Urinary bladder (tissue), 3 donors: ENCODE measurements at regions not wholly inside any gene's neighbourhood (a gene's known extent, or its start where the extent isn't known, plus 50 kb on each side); places are given as distances from the start of the nearest gene placed in this dataset.

ENCODE experiments used
- DNase-seq: peaks from one replicate; pipeline ENCODE4 v3.0.0-alpha.2; 2015; ENCODE audit errors: extremely low spot score
- H3K27ac ChIP-seq: one replicate; pipeline ENCODE4 v1.5.1; 2013; ENCODE audit warnings: low read depth, mild to moderate bottlenecking, moderate library complexity
- H3K36me3 ChIP-seq: one replicate; pipeline ENCODE4 v1.6.1; 2013; ENCODE audit warnings: mild to moderate bottlenecking, moderate library complexity; ENCODE audit not compliant: insufficient read depth
- H3K4me1 ChIP-seq: one replicate; pipeline ENCODE4 v1.6.1; 2013; ENCODE audit warnings: mild to moderate bottlenecking, moderate library complexity; ENCODE audit not compliant: insufficient read depth
- H3K4me3 ChIP-seq: one replicate; pipeline ENCODE4 v1.5.1; 2013; ENCODE audit warnings: low read depth, low read length
- WGBS: extraction: QIAGEN DNeasy Blood & Tissue Kit; methylation state at CpG from one replicate; pipeline ENCODE4 v1.1.7; 2013; 5-methylcytosine and 5-hydroxymethylcytosine counted together
- donor health status: healthy with polysubstance abuse.
- donor health status: healthy.

DNA sequence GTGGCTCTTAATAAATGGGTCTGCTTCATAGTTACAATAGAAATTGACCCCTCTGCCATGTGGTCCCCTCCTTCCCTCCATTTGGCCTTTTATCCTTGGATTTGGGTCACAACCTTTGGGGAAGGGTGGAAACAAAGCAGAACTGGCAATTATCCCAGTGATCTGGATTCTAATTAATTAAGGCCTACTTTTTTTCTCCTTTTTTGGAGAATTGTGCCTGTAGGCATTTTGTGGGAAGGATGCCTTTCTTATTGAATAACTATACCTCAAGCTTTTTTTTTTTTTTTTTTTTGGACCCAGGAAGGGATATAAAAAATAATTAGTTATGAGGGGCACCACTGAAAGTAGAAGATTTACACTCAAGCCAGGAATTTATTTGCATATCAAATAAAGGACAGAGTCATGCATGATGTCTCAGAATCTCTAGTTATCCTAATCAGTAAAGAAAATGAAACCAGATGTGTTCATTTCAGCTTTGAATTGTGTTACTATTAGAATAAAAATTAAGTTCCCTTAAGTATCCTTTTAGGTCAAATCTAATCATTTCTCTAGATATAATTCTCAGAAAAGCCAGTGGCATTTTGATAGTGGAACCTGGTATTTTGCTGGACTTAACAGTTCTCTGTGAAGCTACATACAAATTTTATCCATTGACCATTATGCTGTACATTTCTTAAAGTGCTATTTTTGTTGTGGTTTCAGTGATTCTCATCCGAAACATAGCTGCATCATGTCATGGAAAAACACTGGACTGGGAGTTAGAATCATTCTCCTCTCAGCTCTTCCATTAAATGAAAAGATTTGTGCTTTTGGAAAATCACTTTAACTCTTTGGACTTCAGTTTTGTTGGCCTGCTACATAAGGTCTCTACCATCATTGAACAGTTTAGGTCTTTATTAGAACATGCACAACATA is 129.3 kb downstream of the KCNRG start:
- H3K27ac ChIP-seq, result no peak overlapping the region
- H3K4me1 ChIP-seq, result no peaks in the 10 kb centered on the region
- WGBS, result 76% methylated on average over 1 of the region's 1 CpG
- no peak for DNase-seq
- H3K36me3 ChIP-seq, result no peaks in the 10 kb centered on the region
- no peak overlapping the region for H3K4me3 ChIP-seq

- no peaks in the 10 kb centered on the region for H3K36me3 ChIP-seq
- H3K4me3 ChIP-seq, result no peak overlapping the region
- 73% methylated on average over 2 of the region's 2 CpGs for WGBS
- no peak overlapping the region for H3K27ac ChIP-seq
- DNase-seq, result no peak
- no peaks in the 10 kb centered on the region for H3K4me1 ChIP-seq
Observed at GRCh38 chr13:50149214-50149613, 134.0 kb downstream of the KCNRG start.

- Histone ChIP-seq H3K4me1 (no peaks in the 10 kb centered on the region), H3K4me3 (no peak overlapping the region), H3K27ac (no peak overlapping the region), H3K36me3 (no peaks in the 10 kb centered on the region)
- 89% methylated on average over 1 of the region's 1 CpG for WGBS
- no peak for DNase-seq
Observed at GRCh38 chr13:50149932-50150331, 134.7 kb downstream of the KCNRG start.

GRCh38 chr13:50152224-50152623 is 137.0 kb downstream of the KCNRG start:
- DNase-seq, result no peak
- 69% methylated on average over 3 of the region's 3 CpGs for WGBS
- Histone ChIP-seq H3K27ac (no peak overlapping the region), H3K4me1 (no peaks in the 10 kb centered on the region), H3K4me3 (no peak overlapping the region), H3K36me3 (no peaks in the 10 kb centered on the region)

DNA sequence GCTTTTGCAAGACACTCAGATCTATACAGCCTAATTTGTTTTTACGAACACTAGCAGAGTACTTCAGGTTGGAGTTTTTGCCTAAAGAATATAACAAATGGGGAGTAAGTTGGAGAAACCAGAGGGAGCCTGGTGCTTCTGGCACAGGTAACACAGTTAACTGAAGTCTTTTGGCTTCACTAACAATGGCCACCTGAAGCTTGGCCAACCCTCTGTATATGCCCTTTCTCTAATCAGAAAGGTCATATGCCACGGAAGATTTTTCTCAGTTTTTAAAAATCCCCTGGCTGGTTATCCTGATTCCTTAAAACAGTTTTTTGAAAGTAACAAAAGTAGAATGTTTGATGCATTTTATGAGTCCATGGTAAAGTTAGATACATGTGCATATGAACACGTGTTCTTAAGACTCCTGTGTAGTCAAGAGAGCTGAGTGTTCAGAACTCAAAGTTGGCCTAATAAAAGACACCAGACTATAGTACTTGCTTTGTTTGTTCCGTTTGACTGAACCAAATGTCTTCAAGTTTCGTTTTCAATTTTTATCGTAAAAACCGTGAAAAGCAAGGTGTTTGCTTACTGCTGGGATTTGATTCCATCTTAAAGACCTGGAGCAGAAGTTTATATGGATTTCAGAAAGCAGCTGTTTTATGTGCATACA is 137.5 kb downstream of the KCNRG start:
- Histone ChIP-seq H3K4me3 (no peak overlapping the region), H3K27ac (no peak overlapping the region), H3K36me3 (no peaks in the 10 kb centered on the region), H3K4me1 (no peaks in the 10 kb centered on the region)
- no peak for DNase-seq
- WGBS, result 77% methylated on average over 7 of the region's 7 CpGs

- no peak overlapping the region for H3K27ac ChIP-seq
- no peak for DNase-seq
Observed at GRCh38 chr13:50153401-50153800, 138.2 kb downstream of the KCNRG start.

GRCh38 chr13:50153876-50154275 is 138.6 kb downstream of the KCNRG start:
- DNase-seq, result no peak
- H3K27ac ChIP-seq, result no peak overlapping the region
- WGBS, result 80% methylated on average over 5 of the region's 5 CpGs
- no peak overlapping the region for H3K4me3 ChIP-seq
- no peaks in the 10 kb centered on the region for H3K36me3 ChIP-seq
- no peaks in the 10 kb centered on the region for H3K4me1 ChIP-seq

More at GRCh38 chr13:50153401-50153800, 138.2 kb downstream of the KCNRG start:
- Histone ChIP-seq H3K4me1 (no peaks in the 10 kb centered on the region), H3K36me3 (no peaks in the 10 kb centered on the region), H3K4me3 (no peak overlapping the region)
- WGBS, result 84% methylated on average over 2 of the region's 2 CpGs

- WGBS, result 97% methylated on average over 1 of the region's 1 CpG
- Histone ChIP-seq H3K4me3 (no peak overlapping the region), H3K27ac (no peak overlapping the region), H3K36me3 (no peaks in the 10 kb centered on the region), H3K4me1 (no peaks in the 10 kb centered on the region)
- no peak for DNase-seq
Observed at GRCh38 chr13:50154697-50155096, 139.5 kb downstream of the KCNRG start.

DNA sequence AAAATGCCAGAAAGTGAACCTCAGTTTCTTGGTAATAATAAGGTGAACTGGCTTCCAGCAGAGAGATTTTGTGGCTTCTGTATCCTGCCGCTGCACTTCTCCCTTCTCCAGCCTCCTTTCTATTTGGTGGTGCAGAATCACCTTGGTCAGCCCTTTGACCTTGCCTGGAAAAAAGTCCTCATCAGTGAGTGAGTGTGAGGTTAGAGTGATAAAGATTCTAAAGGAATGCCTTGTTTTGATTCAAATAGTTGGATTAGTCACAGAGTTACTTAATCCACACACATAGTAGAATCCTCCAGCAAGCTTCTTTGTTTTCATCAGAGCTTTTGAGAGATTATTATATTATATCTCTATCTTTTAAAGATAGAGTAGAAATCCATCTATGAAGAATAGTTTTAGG is 140.9 kb downstream of the KCNRG start:
- H3K36me3 ChIP-seq, result no peaks in the 10 kb centered on the region
- no peak for DNase-seq
- H3K4me3 ChIP-seq, result no peak overlapping the region
- H3K4me1 ChIP-seq, result no peaks in the 10 kb centered on the region
- no peak overlapping the region for H3K27ac ChIP-seq
- WGBS, result 91% methylated on average over 1 of the region's 1 CpG

- no peak for DNase-seq
- no peak overlapping the region for H3K4me3 ChIP-seq
- no peaks in the 10 kb centered on the region for H3K4me1 ChIP-seq
- WGBS, result 54% methylated on average over 5 of the region's 5 CpGs
- H3K36me3 ChIP-seq, result no peaks in the 10 kb centered on the region
- H3K27ac ChIP-seq, result no peak overlapping the region
Observed at GRCh38 chr13:50156561-50157127, 141.4 kb downstream of the KCNRG start.

GRCh38 chr13:50158385-50159165 is 143.3 kb downstream of the KCNRG start:
- H3K27ac ChIP-seq, result no peak overlapping the region
- no peak overlapping the region for H3K4me3 ChIP-seq
- H3K36me3 ChIP-seq, result no peaks in the 10 kb centered on the region
- WGBS, result 84% methylated on average over 4 of the region's 4 CpGs
- DNase-seq, result no peak
- H3K4me1 ChIP-seq, result no peaks in the 10 kb centered on the region

- Histone ChIP-seq H3K4me1 (no peaks in the 10 kb centered on the region), H3K27ac (no peak overlapping the region), H3K36me3 (no peaks in the 10 kb centered on the region), H3K4me3 (no peak overlapping the region)
- WGBS, result 34% methylated on average over 1 of the region's 1 CpG
- no peak for DNase-seq
Observed at GRCh38 chr13:50159607-50160006, 144.4 kb downstream of the KCNRG start.

DNA sequence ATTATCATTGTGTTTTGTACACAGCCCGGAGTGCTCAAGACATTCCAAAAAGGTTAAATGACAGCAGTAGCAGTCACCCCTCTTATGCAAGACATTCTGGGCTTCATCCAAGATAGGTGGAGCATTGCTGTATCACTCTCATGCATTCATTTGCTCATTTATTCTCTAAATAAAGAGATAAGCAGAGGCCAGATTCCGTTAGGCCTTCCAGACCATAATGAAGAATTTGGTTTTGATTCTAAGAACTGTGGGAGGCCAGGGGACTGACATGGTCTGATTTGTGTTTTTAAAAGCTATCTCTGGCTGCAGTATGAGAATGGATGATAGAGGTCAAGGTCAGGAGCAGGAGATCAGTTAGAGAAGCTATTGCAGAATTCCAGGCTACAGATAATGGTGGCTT is 145.8 kb downstream of the KCNRG start:
- H3K4me3 ChIP-seq, result no peak overlapping the region
- H3K27ac ChIP-seq, result no peak overlapping the region
- no peaks in the 10 kb centered on the region for H3K4me1 ChIP-seq
- no peaks in the 10 kb centered on the region for H3K36me3 ChIP-seq
- WGBS, result 74% methylated on average over 2 of the region's 2 CpGs
- no peak for DNase-seq
